Parathyroid adenoma (tissue), 2 donors: ENCODE measurements at regions not wholly inside any gene's neighbourhood (a gene's known extent, or its start where the extent isn't known, plus 50 kb on each side); places are given as distances from the start of the nearest gene placed in this dataset.

Experiments
- H2AFZ ChIP-seq: fragments of 300-600 bp; sonication (generic); one replicate; pipeline ENCODE4 v1.7.0; 2017; ENCODE audit warnings: antibody characterized with exemption, mild to moderate bottlenecking
- H3K27ac ChIP-seq: fragments of 300-600 bp; sonication (generic); one replicate; pipeline ENCODE4 v1.7.0; 2017
- H3K27me3 ChIP-seq: fragments of 300-600 bp; sonication (generic); one replicate; pipeline ENCODE4 v1.7.0; 2017; ENCODE audit warnings: low read length; ENCODE audit not compliant: control insufficient read depth, insufficient read depth
- H3K36me3 ChIP-seq: fragments of 300-600 bp; sonication (generic); one replicate; pipeline ENCODE4 v1.7.0; 2017; ENCODE audit warnings: low read length; ENCODE audit not compliant: control insufficient read depth, insufficient read depth
- H3K4me1 ChIP-seq: fragments of 300-600 bp; sonication (generic); one replicate; pipeline ENCODE4 v1.7.0; 2017; ENCODE audit warnings: control low read depth
- H3K4me2 ChIP-seq: fragments of 300-600 bp; sonication (generic); one replicate; pipeline ENCODE4 v1.7.0; 2017; ENCODE audit warnings: low read length
- H3K4me3 ChIP-seq: fragments of 300-600 bp; sonication (generic); one replicate; pipeline ENCODE4 v1.7.0; 2017; ENCODE audit warnings: low read depth, low read length
- H3K79me2 ChIP-seq: fragments of 300-600 bp; sonication (generic); one replicate; pipeline ENCODE4 v1.7.0; 2017; ENCODE audit warnings: control low read depth
- H3K9ac ChIP-seq: fragments of 300-600 bp; sonication (generic); one replicate; pipeline ENCODE4 v1.7.0; 2017; ENCODE audit warnings: mild to moderate bottlenecking
- H3K9me3 ChIP-seq: fragments of 300-600 bp; sonication (generic); one replicate; pipeline ENCODE4 v1.7.0; 2017; ENCODE audit warnings: low read length; ENCODE audit not compliant: control insufficient read depth
- CTCF ChIP-seq: fragments of 300-600 bp; sonication (generic); IDR thresholded peaks from one replicate; pipeline ENCODE4 v1.7.0; 2017; ENCODE audit warnings: antibody characterized with exemption, mild to moderate bottlenecking
- donor health status: primary hyperparathyroidism.

GRCh38 chr17:55576237-55576995 lies 65.2 kb upstream of the SMIM36 start:
- no peaks in the 10 kb centered on the region for H3K27me3 ChIP-seq
- H3K4me3 ChIP-seq, result peak overlapping the region; percentile 31
- no peak for TF ChIP-seq CTCF
- no peaks in the 10 kb centered on the region for H3K4me1 ChIP-seq
- no peak overlapping the region for H3K4me2 ChIP-seq
- no peak overlapping the region for H3K27ac ChIP-seq
- H3K79me2 ChIP-seq, result no peaks in the 10 kb centered on the region
- no peak overlapping the region for H3K9ac ChIP-seq
- H2AFZ ChIP-seq, result no peak overlapping the region
- no peaks in the 10 kb centered on the region for H3K36me3 ChIP-seq
- H3K9me3 ChIP-seq, result no peaks in the 10 kb centered on the region

GRCh38 chr17:55575058-55575636 lies 63.9 kb upstream of the SMIM36 start:
- Histone ChIP-seq H3K27ac (no peak overlapping the region), H3K9me3 (no peaks in the 10 kb centered on the region), H3K4me3 (no peak overlapping the region), H2AFZ (no peak overlapping the region), H3K27me3 (no peaks in the 10 kb centered on the region), H3K4me2 (no peak overlapping the region), H3K9ac (no peak overlapping the region), H3K79me2 (no peaks in the 10 kb centered on the region), H3K4me1 (no peaks in the 10 kb centered on the region), H3K36me3 (no peaks in the 10 kb centered on the region)
- no peak for TF ChIP-seq CTCF

GRCh38 chr17:55572599-55572998 lies 61.3 kb upstream of the SMIM36 start:
- no peak overlapping the region for H3K9ac ChIP-seq
- H3K4me3 ChIP-seq, result no peak overlapping the region
- H3K79me2 ChIP-seq, result no peaks in the 10 kb centered on the region
- no peak overlapping the region for H3K4me2 ChIP-seq
- no peak overlapping the region for H3K27ac ChIP-seq
- no peaks in the 10 kb centered on the region for H3K36me3 ChIP-seq
- H3K4me1 ChIP-seq, result no peaks in the 10 kb centered on the region
- H3K9me3 ChIP-seq, result no peaks in the 10 kb centered on the region
- no peak for TF ChIP-seq CTCF
- no peaks in the 10 kb centered on the region for H3K27me3 ChIP-seq
- no peak overlapping the region for H2AFZ ChIP-seq

- H3K4me3 ChIP-seq, result no peak overlapping the region
- no peaks in the 10 kb centered on the region for H3K36me3 ChIP-seq
- no peaks in the 10 kb centered on the region for H3K79me2 ChIP-seq
- no peak overlapping the region for H3K27ac ChIP-seq
- no peak overlapping the region for H2AFZ ChIP-seq
- no peak for TF ChIP-seq CTCF
- no peak overlapping the region for H3K4me2 ChIP-seq
- H3K27me3 ChIP-seq, result no peaks in the 10 kb centered on the region
- H3K4me1 ChIP-seq, result no peaks in the 10 kb centered on the region
- no peak overlapping the region for H3K9ac ChIP-seq
- H3K9me3 ChIP-seq, result no peaks in the 10 kb centered on the region
These were observed 60.9 kb upstream of the SMIM36 start for GRCh38 chr17:55572139-55572538.

GRCh38 chr17:55571095-55571494 lies 59.8 kb upstream of the SMIM36 start:
- Histone ChIP-seq H3K36me3 (no peaks in the 10 kb centered on the region), H3K9ac (no peak overlapping the region), H2AFZ (no peak overlapping the region), H3K4me3 (no peak overlapping the region), H3K4me2 (no peak overlapping the region), H3K9me3 (no peaks in the 10 kb centered on the region), H3K27ac (no peak overlapping the region), H3K4me1 (no peaks in the 10 kb centered on the region), H3K27me3 (no peaks in the 10 kb centered on the region), H3K79me2 (no peaks in the 10 kb centered on the region)
- TF ChIP-seq CTCF, result no peak
